Gastrocnemius medialis (tissue), 4 donors: ENCODE measurements at regions not wholly inside any gene's neighbourhood (a gene's known extent, or its start where the extent isn't known, plus 50 kb on each side); places are given as distances from the start of the nearest gene placed in this dataset.
"Not testable (repeated sequence)": the region's sequence is repeated elsewhere in the genome, so short reads cannot be mapped to it uniquely, and the experiment has no call there.

Experiments
- ATAC-seq, 2 donors: fragments of 150-250 bp; one replicate each; pipeline ENCODE4 v1.9.1; 2016
- DNase-seq, 2 donors: peaks; one replicate each; pipeline ENCODE4 v3.0.0-alpha.2; 2019
- H3K27ac ChIP-seq, 4 donors: fragments of 200-600 bp; sonication (generic); 1 replicate in 1 of 4; 2 replicates in 3 of 4; pipeline ENCODE4 v1.5.1; 2016 to 2018; ENCODE audit warnings: mild to moderate bottlenecking in 2 of 4, moderate library complexity in 1 of 4
- H3K27me3 ChIP-seq, 3 donors: fragments of 200-600 bp; sonication (generic) in 2 of 3; 1 replicate in 1 of 3; 2 replicates in 2 of 3; pipeline versions ENCODE4 v1.5.1 to v1.6.0; 2016 to 2019; ENCODE audit warnings: mild to moderate bottlenecking in 1 of 3, moderate library complexity in 1 of 3
- H3K36me3 ChIP-seq, 2 donors: fragments of 200-600 bp; sonication (generic) in 1 of 2; one replicate each; pipeline ENCODE4 v1.5.1; 2017 to 2018
- H3K4me1 ChIP-seq, 2 donors: fragments of 200-600 bp; sonication (generic) in 1 of 2; one replicate each; pipeline ENCODE4 v1.5.1; 2016 to 2017; ENCODE audit warnings: mild to moderate bottlenecking in 2 of 2
- H3K4me3 ChIP-seq, 4 donors: fragments of 200-600 bp; sonication (generic) in 3 of 4; 1 replicate in 1 of 4; 2 replicates in 3 of 4; pipeline ENCODE4 v1.5.1; 2016 to 2019; ENCODE audit warnings: mild to moderate bottlenecking in 2 of 4
- H3K9me3 ChIP-seq, 3 donors: fragments of 200-600 bp; sonication (generic) in 2 of 3; 1 replicate in 1 of 3; 2 replicates in 2 of 3; pipeline ENCODE4 v1.5.1; 2016 to 2019
- CTCF ChIP-seq, 5 experiments: fragments of 450-650 bp in 3 of 5; fragments of 200-600 bp in 2 of 5; sonication (generic) in 2 of 5; IDR thresholded peaks in 4 of 5; conservative IDR thresholded peaks in 1 of 5; 1 replicate in 4 of 5; 2 replicates in 1 of 5; pipeline ENCODE4 v1.5.1; 2016 to 2019; ENCODE audit warnings: antibody characterized with exemption in 5 of 5, mild to moderate bottlenecking in 3 of 5, moderate library complexity in 3 of 5
- POLR2A ChIP-seq, 2 donors: fragments of 450-650 bp; IDR thresholded peaks; one replicate each; pipeline ENCODE4 v1.6.1; 2017; ENCODE audit warnings: antibody characterized with exemption in 2 of 2, mild to moderate bottlenecking in 2 of 2, moderate library complexity in 2 of 2
- in situ Hi-C, 4 donors: fragments of 200-750 bp; cut with MboI; loops; one replicate each; pipeline versions ENCODE4 v1.15.0 to v1.8.0; 2017; ENCODE audit warnings: low sequenced_read_pairs in 4 of 4
- intact Hi-C: fragments of 100-400 bp; cut with DNase I; formaldehyde crosslinking; loops from one replicate; pipeline ENCODE4 v1.15.1; 2023; ENCODE audit warnings: low total_unique reads

GRCh38 chr18:59795882-59796281 lies 98.7 kb upstream of the CCBE1 start:
- Histone ChIP-seq H3K4me1 (no peaks in the 10 kb centered on the region), H3K27ac (no peak overlapping the region), H3K4me3 (no peak overlapping the region), H3K36me3 (no peaks in the 10 kb centered on the region), H3K9me3 (no peaks in the 10 kb centered on the region), H3K27me3 (no peaks in the 10 kb centered on the region)
- intact Hi-C loops: no loop called here
- in situ Hi-C loops: loop anchor here in 1 of 4 donors (25.0 kb wide), 1 partner anchor 109 kb away; the partner anchor contains the start of gene CCBE1
- DNase-seq (no peak), ATAC-seq (no peak)
- TF ChIP-seq POLR2A (IDR thresholded peaks at IDR 0.05) (no peak), CTCF (IDR thresholded peaks at IDR 0.05 in 4 of 5, conservative IDR thresholded peaks at IDR 0.05 in 1 of 5) (no peak)

DNA sequence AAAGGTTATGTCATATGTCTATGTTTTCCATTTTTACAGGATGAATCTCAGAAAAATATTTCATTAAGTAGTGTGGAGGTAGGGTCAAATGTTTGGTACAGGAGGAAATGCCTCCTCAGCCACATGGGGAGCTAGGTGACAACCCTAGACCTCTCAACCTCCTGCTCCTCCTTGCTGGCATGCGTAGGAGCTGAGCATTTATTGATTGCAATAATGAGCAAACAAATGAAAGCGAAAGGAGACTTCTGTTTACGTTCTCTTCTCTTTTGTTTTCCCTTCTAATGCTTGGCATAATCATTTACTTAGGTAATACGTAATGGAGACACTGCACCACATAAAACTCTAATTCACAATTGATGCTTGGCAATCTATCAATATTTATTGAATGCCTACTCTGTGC lies 95.1 kb upstream of the CCBE1 start:
- ATAC-seq: no peak
- intact Hi-C loops: no loop called here

GRCh38 chr18:59790346-59790936 lies 93.2 kb upstream of the CCBE1 start:
- ATAC-seq, H3K4me1 ChIP-seq, H3K4me3 ChIP-seq, H3K27ac ChIP-seq, H3K36me3 ChIP-seq, H3K27me3 ChIP-seq, H3K9me3 ChIP-seq, intact Hi-C loops, DNase-seq: not testable (repeated sequence)
- in situ Hi-C loops: loop anchor here in 1 of 4 donors (25.0 kb wide), 1 partner anchor 103 kb away; the partner anchor contains the start of gene CCBE1

More for the DNA sequence above, 95.1 kb upstream of the CCBE1 start:
- Histone ChIP-seq H3K27ac (no peak overlapping the region), H3K27me3 (no peaks in the 10 kb centered on the region), H3K4me1 (no peaks in the 10 kb centered on the region), H3K36me3 (no peaks in the 10 kb centered on the region), H3K4me3 (no peak overlapping the region), H3K9me3 (no peaks in the 10 kb centered on the region)
- no peak for TF ChIP-seq POLR2A (IDR thresholded peaks at IDR 0.05)
- TF ChIP-seq CTCF (IDR thresholded peaks at IDR 0.05 in 4 of 5, conservative IDR thresholded peaks at IDR 0.05 in 1 of 5): no peak
- in situ Hi-C loops: loop anchor here in 1 of 4 donors (25.0 kb wide), 1 partner anchor 105 kb away; the partner anchor contains the start of gene CCBE1
- DNase-seq: no peak

DNA sequence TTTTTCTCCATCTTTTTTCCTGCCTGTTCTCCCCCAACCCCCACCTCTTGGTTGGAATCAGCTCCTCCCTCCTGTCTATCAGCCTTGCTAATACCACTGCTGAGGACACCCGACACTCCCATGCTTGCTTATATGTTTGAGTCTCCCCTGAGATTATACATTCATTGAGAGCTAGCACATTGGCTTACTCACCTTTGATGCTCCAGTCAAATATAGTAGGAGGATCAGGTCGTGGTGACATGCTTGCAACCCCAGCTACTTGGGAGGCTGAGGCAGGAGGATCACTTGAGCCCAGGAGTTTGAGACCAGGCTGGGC lies 91.5 kb upstream of the CCBE1 start:
- DNase-seq: no peak
- H3K27me3 ChIP-seq: no peaks in the 10 kb centered on the region
- no peaks in the 10 kb centered on the region for H3K4me1 ChIP-seq
- no peaks in the 10 kb centered on the region for H3K9me3 ChIP-seq
- H3K4me3 ChIP-seq: no peak overlapping the region
- H3K36me3 ChIP-seq: no peaks in the 10 kb centered on the region
- H3K27ac ChIP-seq: no peak overlapping the region
- in situ Hi-C loops: loop anchor here in 1 of 4 donors (25.0 kb wide), 1 partner anchor 101 kb away; the partner anchor contains the start of gene CCBE1
- no peak for TF ChIP-seq POLR2A (IDR thresholded peaks at IDR 0.05)
- TF ChIP-seq CTCF (IDR thresholded peaks at IDR 0.05 in 4 of 5, conservative IDR thresholded peaks at IDR 0.05 in 1 of 5): no peak
- intact Hi-C loops: no loop called here
- ATAC-seq: no peak

DNA sequence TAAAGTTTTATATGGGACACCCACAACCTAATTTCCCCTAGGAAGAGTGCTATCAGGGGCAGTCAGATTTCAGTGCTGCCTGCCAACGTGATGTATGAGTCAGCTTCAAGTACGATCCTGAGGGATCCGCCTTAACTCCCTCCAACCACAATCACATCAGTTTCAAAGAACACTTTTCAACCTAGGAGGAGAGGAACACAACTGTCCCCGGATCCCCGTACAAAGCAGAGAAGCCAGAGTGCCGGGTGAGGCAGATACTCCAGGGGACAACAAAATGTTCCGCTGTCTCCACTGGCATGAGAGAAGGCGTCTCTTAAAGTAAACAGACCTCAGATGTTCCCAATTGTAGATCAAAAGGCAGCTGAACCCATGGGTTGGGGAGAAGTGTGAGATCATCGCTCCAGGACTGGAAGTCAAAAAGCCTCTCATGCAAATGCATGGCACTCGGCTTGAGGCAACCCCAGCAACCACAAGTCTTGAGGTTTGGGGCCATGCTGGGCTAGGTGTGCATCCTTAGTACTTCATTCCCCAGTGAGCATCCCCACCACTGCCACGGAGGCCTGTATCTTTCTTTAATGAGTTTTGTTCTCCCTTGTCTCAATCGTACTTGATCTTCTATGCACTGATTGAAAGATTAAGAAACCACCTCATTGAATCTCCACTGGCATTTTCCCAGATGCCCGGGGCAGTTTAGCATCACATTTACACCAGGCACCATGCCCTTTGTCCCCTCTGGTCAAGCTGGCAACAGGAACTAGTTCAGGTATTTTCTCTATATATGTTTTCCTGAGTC lies 91.0 kb upstream of the CCBE1 start:
- no peaks in the 10 kb centered on the region for H3K4me1 ChIP-seq
- no peak overlapping the region for H3K27ac ChIP-seq
- ATAC-seq: peak in 1 of 2 donors; percentile 55
- in situ Hi-C loops: loop anchor here in 1 of 4 donors (25.0 kb wide), 1 partner anchor 101 kb away; the partner anchor contains the start of gene CCBE1
- DNase-seq: peak in 1 of 2 donors; percentile 20
- intact Hi-C loops: no loop called here
- H3K27me3 ChIP-seq: no peaks in the 10 kb centered on the region
- H3K9me3 ChIP-seq: no peaks in the 10 kb centered on the region
- H3K36me3 ChIP-seq: no peaks in the 10 kb centered on the region
- H3K4me3 ChIP-seq: no peak overlapping the region
- TF ChIP-seq CTCF (IDR thresholded peaks at IDR 0.05 in 4 of 5, conservative IDR thresholded peaks at IDR 0.05 in 1 of 5) (no peak), POLR2A (IDR thresholded peaks at IDR 0.05) (no peak)
